Activated B cell treated with CpG ODN at 0.5 μM for 24 hours (primary cell): ENCODE measurements at regions not wholly inside any gene's neighbourhood (a gene's known extent, or its start where the extent isn't known, plus 50 kb on each side); places are given as distances from the start of the nearest gene placed in this dataset.
A peak's percentile ranks its signal among the peaks of the same experiment; 100 is the strongest.

ENCODE experiments used
- ATAC-seq: fragments of 200-7000 bp; cut with Tn5 transposase; one replicate; pipeline ENCODE4 v1.10.0; 2021; ENCODE audit warnings: low read depth, mild to moderate bottlenecking, moderate library complexity
- CTCF ChIA-PET: fragments of 350-600 bp; sonication (Branson Sonifier 250); formaldehyde crosslinking; loops from one replicate; lab custom pipeline; 2021; ENCODE audit warnings: antibody characterized with exemption; lab: Charles Lee
- POLR2A ChIA-PET: fragments of 350-600 bp; sonication (Branson Sonifier 250); formaldehyde crosslinking; loops from one replicate; lab custom pipeline; 2021; ENCODE audit warnings: antibody characterized with exemption; lab: Charles Lee
- DNase-seq: peaks from one replicate; pipeline ENCODE4 v3.0.0; 2022
- H3K27ac Mint-ChIP-seq: one replicate; pipeline ENCODE4 v1.8.0; 2020; ENCODE audit warnings: mixed read lengths
- H3K27me3 Mint-ChIP-seq: one replicate; pipeline ENCODE4 v1.8.0; 2021; ENCODE audit warnings: mixed read lengths
- H3K36me3 Mint-ChIP-seq: one replicate; pipeline ENCODE4 v1.8.0; 2021; ENCODE audit warnings: low read depth, mixed read lengths
- H3K4me1 Mint-ChIP-seq: one replicate; pipeline ENCODE4 v1.8.0; 2021; ENCODE audit warnings: mixed read lengths
- H3K4me3 Mint-ChIP-seq: one replicate; pipeline ENCODE4 v1.8.0; 2020; ENCODE audit warnings: mild to moderate bottlenecking, mixed read lengths
- H3K9me3 Mint-ChIP-seq: one replicate; pipeline ENCODE4 v1.8.0; 2020; ENCODE audit warnings: mixed read lengths
- intact Hi-C: fragments of 100-400 bp; cut with micrococcal nuclease; formaldehyde crosslinking; loops from one replicate; pipeline ENCODE4 v1.15.1; 2024
- TF ChIP-seq, protein P1 (sequence below): fragments of 200-600 bp; IDR thresholded peaks from one replicate; pipeline ENCODE4 v1.8.0; 2022; ENCODE audit warnings: antibody characterized with exemption, mild to moderate bottlenecking

GRCh38 chr6:11853678-11854407 is 75.2 kb upstream of the ADTRP start:
- CTCF ChIA-PET = no interaction called here
- H3K36me3 Mint-ChIP-seq = no peaks in the 10 kb centered on the region

DNA sequence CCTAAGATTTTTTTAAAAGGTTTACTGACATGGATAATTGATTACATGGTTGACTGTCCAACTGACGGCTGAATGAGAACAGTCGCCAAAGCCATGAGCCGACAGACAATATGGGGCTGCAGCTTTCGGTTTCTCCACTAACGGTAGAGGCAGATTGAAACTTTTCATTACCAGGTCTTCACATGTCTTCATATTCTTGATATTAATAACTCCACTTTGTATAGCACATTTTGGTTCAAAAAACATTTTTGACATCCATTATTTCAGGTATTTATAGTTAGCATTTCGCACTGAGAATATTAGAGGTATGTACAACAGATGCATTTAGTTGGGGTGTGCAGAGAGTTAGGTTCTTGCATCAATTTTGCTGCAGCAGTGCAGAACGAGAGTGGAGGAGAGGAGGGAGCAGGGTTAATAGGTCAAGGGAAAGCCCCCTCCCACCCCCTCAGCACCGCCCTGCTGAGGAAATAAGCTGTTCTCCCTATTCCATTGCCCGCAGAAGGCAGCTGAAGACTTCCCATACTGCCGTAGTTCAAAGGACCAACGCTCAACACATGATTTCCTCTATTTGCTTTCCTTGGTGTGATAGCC is 73.6 kb upstream of the ADTRP start:
- ATAC-seq (peak; percentile 47), DNase-seq (no peak)
- ChIA-PET CTCF (no interaction called here), POLR2A (interaction anchor here (0.9 kb wide), 1 partner anchor 120 kb away, joined by 3 read pairs; no protein-coding TSS in a partner anchor)
- peaks cover 6% of the 10 kb centered on the region for H3K4me1 Mint-ChIP-seq
- peaks cover 2% of the 10 kb centered on the region for H3K27me3 Mint-ChIP-seq
- TF ChIP-seq, protein P1, sequence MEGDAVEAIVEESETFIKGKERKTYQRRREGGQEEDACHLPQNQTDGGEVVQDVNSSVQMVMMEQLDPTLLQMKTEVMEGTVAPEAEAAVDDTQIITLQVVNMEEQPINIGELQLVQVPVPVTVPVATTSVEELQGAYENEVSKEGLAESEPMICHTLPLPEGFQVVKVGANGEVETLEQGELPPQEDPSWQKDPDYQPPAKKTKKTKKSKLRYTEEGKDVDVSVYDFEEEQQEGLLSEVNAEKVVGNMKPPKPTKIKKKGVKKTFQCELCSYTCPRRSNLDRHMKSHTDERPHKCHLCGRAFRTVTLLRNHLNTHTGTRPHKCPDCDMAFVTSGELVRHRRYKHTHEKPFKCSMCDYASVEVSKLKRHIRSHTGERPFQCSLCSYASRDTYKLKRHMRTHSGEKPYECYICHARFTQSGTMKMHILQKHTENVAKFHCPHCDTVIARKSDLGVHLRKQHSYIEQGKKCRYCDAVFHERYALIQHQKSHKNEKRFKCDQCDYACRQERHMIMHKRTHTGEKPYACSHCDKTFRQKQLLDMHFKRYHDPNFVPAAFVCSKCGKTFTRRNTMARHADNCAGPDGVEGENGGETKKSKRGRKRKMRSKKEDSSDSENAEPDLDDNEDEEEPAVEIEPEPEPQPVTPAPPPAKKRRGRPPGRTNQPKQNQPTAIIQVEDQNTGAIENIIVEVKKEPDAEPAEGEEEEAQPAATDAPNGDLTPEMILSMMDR = no peak
- H3K9me3 Mint-ChIP-seq = no peaks in the 10 kb centered on the region
- H3K27ac Mint-ChIP-seq = no peak overlapping the region
- peak overlapping the region; percentile 25 for H3K4me3 Mint-ChIP-seq
- intact Hi-C loops = no loop called here
- H3K36me3 Mint-ChIP-seq = no peaks in the 10 kb centered on the region

More at GRCh38 chr6:11853678-11854407, 75.2 kb upstream of the ADTRP start:
- intact Hi-C loops = no loop called here
- Mint-ChIP-seq H3K9me3 (peaks cover 4% of the 10 kb centered on the region), H3K4me1 (peaks cover 6% of the 10 kb centered on the region), H3K27me3 (peaks cover 3% of the 10 kb centered on the region), H3K27ac (no peak overlapping the region), H3K4me3 (no peak overlapping the region)
- TF ChIP-seq, protein P1 = no peak
- DNase-seq = no peak
- ATAC-seq = no peak
- POLR2A ChIA-PET = no interaction called here

GRCh38 chr6:11851387-11851786 is 72.8 kb upstream of the ADTRP start:
- no peak for ATAC-seq
- Mint-ChIP-seq H3K27me3 (peaks cover 2% of the 10 kb centered on the region), H3K36me3 (no peaks in the 10 kb centered on the region), H3K27ac (no peak overlapping the region), H3K4me3 (no peak overlapping the region), H3K9me3 (no peaks in the 10 kb centered on the region), H3K4me1 (peaks cover 6% of the 10 kb centered on the region)
- ChIA-PET POLR2A (no interaction called here), CTCF (no interaction called here)
- no peak for DNase-seq
- TF ChIP-seq, protein P1 = no peak
- intact Hi-C loops = no loop called here

GRCh38 chr6:11848852-11849731 is 70.5 kb upstream of the ADTRP start:
- H3K4me1 Mint-ChIP-seq = no peaks in the 10 kb centered on the region
- ChIA-PET CTCF (no interaction called here), POLR2A (interaction anchor here (0.5 kb wide), 1 partner anchor 119 kb away, joined by 6 read pairs; no protein-coding TSS in a partner anchor)
- TF ChIP-seq, protein P1 = no peak
- intact Hi-C loops = no loop called here
- DNase-seq (no peak), ATAC-seq (no peak)
- no peaks in the 10 kb centered on the region for H3K27me3 Mint-ChIP-seq
- no peak overlapping the region for H3K4me3 Mint-ChIP-seq
- no peaks in the 10 kb centered on the region for H3K36me3 Mint-ChIP-seq
- no peaks in the 10 kb centered on the region for H3K9me3 Mint-ChIP-seq
- H3K27ac Mint-ChIP-seq = no peak overlapping the region

- Mint-ChIP-seq H3K27ac (no peak overlapping the region), H3K4me3 (no peak overlapping the region), H3K4me1 (no peaks in the 10 kb centered on the region), H3K9me3 (no peaks in the 10 kb centered on the region), H3K27me3 (no peaks in the 10 kb centered on the region), H3K36me3 (no peaks in the 10 kb centered on the region)
- intact Hi-C loops = no loop called here
- POLR2A ChIA-PET = no interaction called here
- TF ChIP-seq, protein P1 = no peak
- ATAC-seq (no peak), DNase-seq (no peak)
- CTCF ChIA-PET = no interaction called here
Measured at GRCh38 chr6:11848346-11848651, 69.7 kb upstream of the ADTRP start.
